Dedifferentiated amniotic fluid mesenchymal stem cell (primary cell): ENCODE measurements at regions not wholly inside any gene's neighbourhood (a gene's known extent, or its start where the extent isn't known, plus 50 kb on each side); places are given as distances from the start of the nearest gene placed in this dataset.

ENCODE experiments used
- DNase-seq: peaks from one replicate; pipeline ENCODE4 v3.0.0-alpha.2; 2016; ENCODE audit errors: extremely low spot score

GRCh38 chr1:25104932-25105561 is 127.3 kb downstream of the SYF2 start:
- no peak for DNase-seq

GRCh38 chr1:25103164-25103795 is 129.0 kb downstream of the SYF2 start:
- no peak for DNase-seq

- no peak for DNase-seq
Measured at GRCh38 chr1:25100151-25100833, 132.0 kb downstream of the SYF2 start.

GRCh38 chr1:25099343-25099951 is 132.9 kb downstream of the SYF2 start:
- no peak for DNase-seq

- no peak for DNase-seq
Measured at GRCh38 chr1:25098717-25099116, 133.6 kb downstream of the SYF2 start.

- no peak for DNase-seq
Measured at GRCh38 chr1:25096307-25097150, 135.8 kb downstream of the SYF2 start.

- DNase-seq, result no peak
Measured at GRCh38 chr1:25095635-25096200, 136.6 kb downstream of the SYF2 start.

- no peak for DNase-seq
Measured at GRCh38 chr1:25094995-25095394, 137.3 kb downstream of the SYF2 start.

- DNase-seq, result no peak
Measured at GRCh38 chr1:25094229-25094628, 138.1 kb downstream of the SYF2 start.

GRCh38 chr1:25091658-25092057 is 140.6 kb downstream of the SYF2 start:
- no peak for DNase-seq

GRCh38 chr1:25090707-25091422 is 141.4 kb downstream of the SYF2 start:
- no peak for DNase-seq

- DNase-seq, result no peak
Measured at GRCh38 chr1:25089772-25090171, 142.5 kb downstream of the SYF2 start.

GRCh38 chr1:25088946-25089345 is 143.4 kb downstream of the SYF2 start:
- no peak for DNase-seq

- no peak for DNase-seq
Measured at GRCh38 chr1:25088180-25088701, 144.1 kb downstream of the SYF2 start.

- no peak for DNase-seq
Measured at GRCh38 chr1:25086518-25087079, 145.7 kb downstream of the SYF2 start.

- no peak for DNase-seq
Measured at GRCh38 chr1:25084407-25084806, 147.9 kb downstream of the SYF2 start.

- DNase-seq, result no peak
Measured at GRCh38 chr1:25083481-25084345, 148.6 kb downstream of the SYF2 start.

GRCh38 chr1:25082995-25083394 is 149.3 kb downstream of the SYF2 start:
- no peak for DNase-seq

GRCh38 chr1:25082216-25082899 is 149.9 kb downstream of the SYF2 start:
- no peak for DNase-seq
